Femur (tissue), 1 donor: ENCODE measurements at regions not wholly inside any gene's neighbourhood (a gene's known extent, or its start where the extent isn't known, plus 50 kb on each side); places are given as distances from the start of the nearest gene placed in this dataset.

Source experiments
- DNase-seq: peaks from one replicate; pipeline ENCODE4 v3.0.0-alpha.2; 2017

DNA sequence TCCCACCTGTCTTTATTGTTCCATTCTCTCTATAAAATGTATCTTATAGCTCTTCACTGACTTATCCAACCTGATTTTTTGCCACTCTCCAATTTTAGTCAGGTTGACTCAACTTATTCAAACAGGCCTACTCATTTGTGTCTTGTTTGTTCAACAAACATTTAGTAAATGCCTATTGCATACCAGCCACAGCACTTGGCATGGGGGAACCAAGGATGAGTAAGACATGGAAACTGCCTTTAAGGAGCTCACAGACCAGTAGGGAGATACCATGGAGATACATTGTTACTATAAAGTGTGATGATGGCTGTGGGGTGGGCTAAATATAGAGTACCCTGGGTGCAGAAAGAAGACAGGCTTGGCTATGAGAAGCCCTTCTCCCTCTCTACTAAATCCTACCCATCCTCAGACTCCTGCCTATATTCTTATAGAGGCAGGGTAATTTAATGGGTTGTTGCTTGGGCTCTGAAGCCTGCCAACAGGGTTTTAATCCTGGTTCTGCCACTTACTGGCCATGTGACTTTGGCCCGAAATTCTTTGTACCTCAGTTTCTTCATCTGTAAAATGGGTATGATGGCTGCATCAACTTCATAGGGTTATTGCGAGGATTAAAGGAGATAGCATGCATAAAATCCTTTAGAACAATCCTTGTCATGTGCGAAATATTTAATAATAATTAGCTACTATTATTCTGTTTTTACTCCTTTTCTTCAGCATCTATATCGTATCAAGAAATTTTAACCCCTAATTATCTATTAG, 348.5 kb upstream of the UMPS start:
- DNase-seq: no peak

DNA sequence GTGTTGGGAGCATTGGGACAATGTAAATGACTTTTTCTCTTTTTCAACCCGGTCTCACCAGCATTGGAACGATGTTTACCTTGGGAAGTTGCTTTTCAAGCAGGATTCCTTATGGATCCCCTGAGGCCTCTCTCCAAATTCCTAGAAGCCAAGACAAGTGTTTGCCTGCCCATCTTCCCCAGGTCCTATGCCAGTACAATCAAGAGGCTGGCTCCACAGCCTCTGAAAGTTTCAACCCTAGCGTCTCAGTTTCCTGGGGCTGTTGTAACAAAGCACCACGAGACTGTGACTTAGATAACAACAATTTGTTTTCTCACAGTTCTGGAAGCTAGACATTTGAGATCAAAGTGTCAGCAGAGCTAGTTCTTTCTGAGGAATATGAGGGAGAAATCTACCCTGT, 347.2 kb upstream of the UMPS start:
- DNase-seq: no peak

DNA sequence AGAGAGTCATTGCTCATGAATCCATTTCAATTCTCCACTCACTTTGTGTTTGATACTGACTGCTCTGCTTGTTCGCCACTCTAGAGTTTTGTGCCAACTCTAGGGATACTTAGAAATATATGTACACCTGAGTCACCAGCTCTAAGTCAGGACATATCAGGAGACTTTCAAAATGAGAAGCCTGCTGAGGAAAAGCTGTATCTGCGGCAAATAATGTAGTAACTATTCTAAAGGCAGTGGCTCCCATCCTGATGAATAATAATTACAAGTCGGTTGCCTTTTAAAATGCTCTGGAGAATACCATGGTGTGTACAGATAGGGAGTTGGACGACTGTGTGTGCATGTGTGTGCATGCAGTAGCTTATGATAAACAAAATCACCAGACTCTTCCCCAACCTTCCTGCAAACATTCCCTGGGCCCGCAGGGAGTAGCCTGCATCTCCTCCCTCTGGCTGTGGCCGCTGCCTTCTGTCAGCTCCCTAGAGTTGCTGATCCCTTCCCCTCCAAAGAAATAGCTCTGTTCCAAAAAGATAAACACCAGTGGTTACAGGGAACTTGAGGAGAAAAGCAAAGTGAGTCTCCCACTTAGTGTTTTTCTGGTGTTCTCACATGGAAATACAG, 346.3 kb upstream of the UMPS start:
- no peak for DNase-seq

DNA sequence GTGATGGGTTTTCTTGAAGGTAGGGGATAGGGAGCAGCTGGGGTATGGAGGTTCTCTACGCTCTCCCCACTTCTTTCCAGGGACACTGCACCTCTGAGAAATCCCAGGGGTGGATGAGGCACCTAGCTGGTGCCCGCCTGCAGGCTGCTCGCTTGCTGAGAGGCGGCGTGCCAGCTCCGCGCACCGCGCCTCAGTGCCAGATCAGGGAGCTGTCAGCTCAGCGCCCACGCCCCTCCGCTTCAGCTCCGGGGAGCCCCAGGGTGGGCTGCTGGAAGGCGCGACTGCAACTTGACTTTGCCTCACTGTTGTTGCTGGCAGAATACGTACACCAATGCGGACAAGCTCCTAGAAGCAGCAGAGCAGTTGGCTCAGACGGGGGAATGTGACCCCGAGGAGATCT, 345.7 kb upstream of the UMPS start:
- DNase-seq: no peak

DNA sequence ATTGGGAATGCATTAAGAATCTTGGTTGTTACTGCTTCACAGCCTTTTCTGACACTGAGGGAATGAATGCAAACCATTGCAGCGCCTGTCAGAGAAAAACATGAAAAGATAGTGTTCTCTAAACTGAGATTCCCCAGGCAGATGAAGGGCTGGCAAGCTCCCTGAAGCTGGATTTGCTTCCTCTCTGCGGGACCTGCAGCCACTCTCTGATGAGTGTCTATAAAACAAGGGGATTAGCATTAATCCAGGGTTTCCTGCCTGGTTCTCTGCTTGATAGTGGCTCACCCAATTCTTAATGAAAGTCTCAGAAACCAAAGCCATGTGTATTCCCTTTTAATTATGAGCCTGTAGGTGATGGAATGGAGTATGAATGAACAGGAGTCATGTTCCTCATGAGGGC, 344.3 kb upstream of the UMPS start:
- DNase-seq: no peak

DNA sequence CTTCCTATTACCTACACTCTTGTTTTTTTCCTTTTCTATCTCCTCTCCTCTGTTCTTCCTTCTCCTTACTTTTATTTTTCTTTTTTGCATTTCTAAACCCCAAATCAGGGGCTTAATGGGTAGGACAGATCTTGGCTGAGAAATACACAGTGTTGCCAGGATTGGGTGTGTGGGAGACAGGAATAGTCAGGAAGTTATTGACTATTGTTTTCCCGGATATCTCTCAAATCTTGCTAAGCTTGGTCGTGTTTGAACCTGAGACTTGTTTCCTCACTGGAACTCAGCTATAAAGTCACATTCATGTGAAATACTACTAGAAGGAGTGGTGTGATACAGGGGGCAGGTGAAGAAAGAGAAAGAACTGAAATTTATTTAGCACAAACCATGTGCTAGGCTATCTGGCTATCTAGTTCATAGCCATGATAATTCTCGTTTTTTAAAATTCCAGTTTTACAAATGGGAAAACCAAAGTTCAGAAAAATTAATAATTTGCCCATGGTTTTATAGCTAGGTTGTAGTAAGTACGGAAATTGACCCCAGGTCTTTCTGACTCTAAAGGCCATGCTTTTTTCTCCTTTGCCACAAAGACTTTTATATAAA, 343.2 kb upstream of the UMPS start:
- no peak for DNase-seq

DNA sequence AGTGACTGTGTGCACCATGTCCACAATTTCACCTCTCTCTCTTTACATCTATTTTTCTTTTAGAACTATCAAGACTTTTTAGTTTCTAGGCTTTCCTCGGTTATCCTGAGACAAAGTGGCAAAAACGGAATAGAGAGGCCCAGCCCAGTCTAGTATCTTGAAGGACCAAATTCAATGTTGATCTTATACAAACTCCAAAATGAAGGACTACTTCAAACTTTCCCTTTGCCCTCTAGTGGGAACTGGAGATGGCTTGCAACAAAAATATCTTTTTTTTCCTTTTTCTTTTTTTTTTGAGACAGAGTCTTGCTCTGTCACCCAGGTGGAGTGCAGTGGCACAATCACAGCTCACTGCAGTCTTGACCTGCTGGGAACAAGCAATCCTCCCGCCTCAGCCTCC, 338.5 kb upstream of the UMPS start:
- no peak for DNase-seq

DNA sequence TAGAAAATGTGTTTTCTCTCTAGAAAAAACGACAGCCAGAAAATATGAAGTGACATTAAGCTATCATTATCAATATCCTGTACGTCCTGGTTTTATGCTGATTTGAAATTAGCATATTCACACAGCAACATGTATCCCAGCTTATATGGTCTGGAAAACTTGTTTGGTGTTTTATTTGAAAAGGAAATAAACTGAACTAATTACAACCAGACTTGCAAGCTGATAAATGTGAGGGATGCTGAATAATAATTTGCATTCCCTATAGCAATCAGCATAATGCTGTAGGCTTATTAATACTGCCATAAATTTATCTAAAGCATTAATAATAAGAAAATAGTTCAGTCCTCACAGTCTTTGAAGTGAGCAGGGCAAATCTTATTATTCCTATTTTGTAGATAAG, 336.9 kb upstream of the UMPS start:
- no peak for DNase-seq

DNA sequence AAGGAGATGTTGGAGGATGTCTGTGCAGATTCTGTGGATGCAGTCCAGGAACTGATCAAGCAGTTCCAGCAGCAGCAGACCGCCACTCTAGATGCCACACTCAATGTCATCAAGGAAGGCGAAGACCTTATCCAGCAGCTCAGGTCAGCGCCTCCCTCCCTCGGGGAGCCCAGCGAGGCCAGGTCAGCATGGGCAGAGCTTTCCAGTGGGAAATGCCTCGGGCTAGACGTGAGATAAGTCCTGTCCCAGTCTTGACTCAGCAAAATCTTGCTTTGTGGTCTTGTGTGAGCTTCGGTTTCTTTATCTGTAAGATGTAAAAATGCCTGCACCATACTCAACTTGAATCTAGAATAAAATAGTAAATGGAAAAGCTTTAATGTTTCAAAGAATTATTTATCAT, 335.1 kb upstream of the UMPS start:
- no peak for DNase-seq

DNA sequence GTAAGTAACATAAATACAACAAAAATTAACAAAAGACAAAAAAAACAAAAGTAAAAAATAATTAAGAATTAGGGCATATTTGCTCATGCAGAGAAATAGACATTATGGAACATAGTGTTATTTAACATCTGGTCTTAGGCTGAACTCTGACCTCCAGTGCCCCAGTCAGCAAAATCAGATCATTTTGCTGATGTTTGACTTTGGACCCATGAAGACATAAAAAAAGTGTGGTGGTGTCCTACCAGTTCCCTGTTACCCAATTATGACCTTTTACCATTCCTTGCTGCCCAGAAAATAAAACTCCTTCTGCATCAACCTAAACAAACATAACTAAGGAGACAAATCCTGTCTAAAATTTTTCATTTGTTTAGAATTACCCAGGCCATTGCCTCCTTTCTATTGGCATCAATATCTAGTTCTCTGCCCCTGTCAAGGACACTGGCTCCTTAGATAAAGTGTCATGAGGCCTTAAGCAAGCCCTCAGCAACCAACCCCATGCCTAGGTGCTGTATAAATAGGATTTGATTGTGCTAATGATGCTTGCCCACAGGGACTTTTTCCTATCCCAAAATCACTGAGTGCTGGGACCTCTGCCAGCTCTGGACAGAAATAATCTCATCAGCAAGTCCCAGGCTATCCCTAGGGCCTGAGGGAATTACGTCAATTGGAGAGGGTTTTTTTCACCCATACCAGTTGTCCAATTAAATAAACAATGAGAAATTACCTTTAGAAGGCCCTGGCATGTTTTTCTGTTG, 334.5 kb upstream of the UMPS start:
- no peak for DNase-seq

DNA sequence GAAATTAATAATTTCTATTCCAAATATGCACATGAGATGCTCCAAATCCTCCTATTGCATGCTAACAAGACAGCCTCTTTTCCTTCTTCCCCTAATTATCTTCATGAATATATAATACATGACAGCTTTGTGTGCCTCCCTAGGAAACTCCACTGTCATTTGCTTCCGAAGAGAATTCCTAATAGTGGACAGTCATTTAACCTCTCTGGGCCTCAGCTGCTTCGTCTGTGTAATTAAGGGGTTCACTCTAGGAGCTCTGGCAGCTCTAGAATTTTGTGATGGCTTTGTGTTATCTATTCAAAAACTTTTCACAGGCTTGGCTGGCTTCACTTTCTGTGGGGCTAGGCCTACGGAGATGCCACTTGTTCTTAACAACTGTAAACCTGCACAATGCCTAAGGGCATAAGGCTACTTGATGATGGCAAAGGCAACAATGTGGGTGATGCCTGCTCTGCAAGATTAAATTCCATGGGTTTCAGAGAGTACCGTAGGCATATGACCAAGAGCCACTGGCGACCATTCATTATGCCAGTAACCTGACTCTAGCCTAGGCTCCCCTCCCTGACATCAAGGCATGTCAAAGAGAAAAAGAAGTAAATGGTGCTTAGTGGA, 333.8 kb upstream of the UMPS start:
- no peak for DNase-seq

DNA sequence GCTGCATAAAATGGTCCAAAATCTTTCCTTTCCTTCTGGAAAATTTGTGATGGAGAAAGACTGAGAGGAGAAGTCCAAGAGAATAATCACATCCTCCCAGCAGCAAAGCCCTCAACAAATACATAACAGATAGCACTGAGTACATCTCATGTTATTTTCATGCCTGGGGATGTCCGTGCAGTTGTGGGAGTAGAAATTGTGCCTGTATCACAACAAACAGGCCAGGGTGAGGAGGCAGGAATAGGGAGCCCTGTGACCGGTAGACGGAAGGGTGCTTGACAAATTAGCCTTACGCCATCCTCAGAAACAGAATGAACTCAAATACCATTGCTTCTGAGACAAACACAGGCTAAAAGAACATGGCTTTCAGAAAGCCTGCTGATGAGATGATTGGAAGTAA, 333.2 kb upstream of the UMPS start:
- DNase-seq: no peak

DNA sequence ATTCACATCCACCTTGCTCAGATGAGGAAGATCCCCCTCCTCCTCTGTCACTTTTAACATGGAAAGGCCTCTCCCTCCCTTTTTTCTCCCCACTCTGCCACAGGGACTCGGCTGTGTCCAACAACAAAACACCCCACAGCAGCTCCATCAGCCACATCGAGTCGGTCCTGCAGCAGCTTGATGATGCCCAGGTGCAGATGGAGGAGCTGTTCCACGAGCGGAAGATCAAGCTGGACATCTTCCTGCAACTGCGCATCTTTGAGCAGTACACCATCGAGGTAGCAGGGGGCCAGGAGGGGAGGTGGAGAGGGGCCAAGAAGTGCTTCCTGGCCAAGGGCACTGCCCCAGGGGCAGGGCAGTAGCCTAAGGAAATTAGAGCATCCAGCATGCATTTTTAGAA, 331.7 kb upstream of the UMPS start:
- DNase-seq: no peak

DNA sequence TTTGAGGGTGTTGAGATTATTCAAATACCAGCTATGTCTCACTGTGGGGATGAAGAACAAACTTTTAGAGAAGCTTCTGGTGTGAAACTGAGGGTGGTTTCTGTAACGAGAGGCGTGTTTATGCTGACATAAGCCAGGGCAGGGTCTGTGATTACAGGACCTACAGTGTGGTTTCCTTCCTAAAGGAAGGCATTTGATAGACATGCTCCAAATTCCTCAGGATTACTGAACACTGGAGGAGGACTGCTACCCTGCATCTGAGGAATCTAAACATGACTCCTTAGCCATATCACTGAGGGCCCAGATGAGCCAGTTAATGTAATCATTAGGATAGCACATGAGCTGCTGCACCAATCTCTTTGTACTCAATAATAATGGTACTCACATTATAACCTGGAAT, 328.4 kb upstream of the UMPS start:
- DNase-seq: no peak

DNA sequence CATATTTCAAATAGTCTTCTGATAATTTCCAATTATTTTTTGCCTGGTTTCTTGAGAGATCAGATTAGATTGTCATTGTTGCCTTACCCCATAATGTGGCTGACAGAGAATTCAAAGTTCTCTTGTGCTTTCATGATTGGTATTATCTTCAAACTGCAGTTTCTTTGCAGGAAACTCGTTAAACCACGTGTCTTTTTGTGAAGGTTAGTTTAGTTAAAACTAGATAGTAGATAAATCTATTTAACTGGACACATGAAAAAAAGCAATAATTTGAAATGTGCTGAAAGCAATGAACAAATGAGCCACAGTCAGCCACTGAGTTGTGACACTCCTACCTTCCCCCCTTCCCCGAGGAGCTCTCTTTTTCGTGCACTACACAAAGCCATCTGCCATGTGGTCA, 327.5 kb upstream of the UMPS start:
- no peak for DNase-seq

DNA sequence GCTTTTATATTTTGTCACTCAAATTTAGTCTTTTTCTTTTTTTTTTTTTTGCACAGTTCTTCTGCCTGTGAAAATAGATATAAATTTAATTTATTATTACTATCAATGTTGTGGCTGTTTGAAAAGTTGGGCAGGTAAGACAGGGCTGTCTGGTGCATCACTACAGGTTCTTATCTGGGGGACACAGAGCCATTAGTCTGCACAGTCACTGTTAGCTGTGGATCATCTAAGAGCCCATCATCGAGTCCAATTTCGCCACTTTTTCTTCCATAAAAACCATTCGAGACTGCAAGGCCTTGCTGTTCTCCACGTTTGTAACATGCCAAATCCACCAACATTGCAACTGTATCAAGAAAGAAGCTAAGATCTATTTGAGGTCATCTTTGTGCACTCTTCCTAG, 325.6 kb upstream of the UMPS start:
- no peak for DNase-seq

DNA sequence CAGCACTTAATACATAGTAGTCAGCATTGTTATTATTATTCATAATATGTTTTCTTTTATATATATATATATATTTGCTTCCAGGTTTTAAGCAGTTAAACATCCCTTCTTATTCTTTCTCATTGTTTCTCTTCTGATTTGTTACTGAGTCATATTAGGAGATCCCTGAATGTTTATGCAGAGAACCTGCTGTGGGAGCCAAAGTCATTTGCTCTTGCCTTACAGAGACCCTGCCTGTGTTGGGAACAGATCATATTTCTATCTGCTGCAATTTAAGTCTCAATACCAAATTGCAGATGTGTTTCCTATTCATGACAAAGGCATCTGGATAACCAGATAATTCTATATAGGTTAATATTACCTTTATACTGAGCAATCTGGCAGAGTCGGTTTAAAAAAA, 323.0 kb upstream of the UMPS start:
- DNase-seq: no peak

DNA sequence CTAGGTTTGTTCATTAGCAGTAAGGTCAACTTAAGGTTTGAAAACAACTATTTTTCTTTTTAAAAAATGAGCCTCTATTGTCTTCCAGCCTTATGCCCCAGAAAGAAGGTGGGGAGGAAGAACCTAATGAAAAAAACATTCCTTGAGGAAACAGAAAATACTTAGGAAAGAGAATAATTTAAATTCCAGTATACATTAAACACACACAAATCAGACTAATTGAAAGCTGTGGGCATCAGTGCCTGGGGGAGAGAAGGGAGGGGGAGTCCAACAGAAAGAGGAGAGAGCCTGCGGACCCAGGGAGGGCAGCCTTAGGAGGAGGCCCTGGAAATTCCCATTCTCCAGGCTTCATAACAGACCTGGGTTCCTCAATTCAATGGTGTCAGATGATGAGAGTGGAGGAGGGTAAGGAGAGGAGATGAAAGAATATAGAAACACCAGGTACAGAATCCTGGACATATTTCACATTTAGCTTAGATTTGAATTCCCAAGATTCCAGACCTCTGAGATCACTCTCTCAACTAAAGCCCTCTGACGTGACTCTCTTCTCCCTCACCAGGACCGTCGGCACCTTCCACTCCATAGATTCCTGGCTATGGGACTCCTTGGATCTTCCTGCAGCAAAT, 320.5 kb upstream of the UMPS start:
- no peak for DNase-seq

DNA sequence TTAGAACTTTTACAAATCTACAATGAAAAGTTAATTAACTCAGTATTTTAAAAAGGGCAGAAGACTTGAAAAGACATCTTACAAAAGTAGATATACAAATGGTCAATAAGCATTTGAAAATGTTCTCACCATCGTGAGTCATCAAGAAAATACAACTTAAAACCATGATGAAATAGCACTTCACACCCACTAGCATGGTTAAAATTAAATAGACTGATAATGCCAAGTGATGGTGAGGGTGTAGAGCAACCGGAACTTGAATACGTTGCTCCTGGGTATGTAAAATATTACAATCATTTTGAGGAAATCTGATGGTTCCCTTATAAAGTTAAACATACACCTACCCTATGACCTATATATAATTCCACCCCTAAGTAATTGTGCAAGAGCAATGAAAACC, 319.8 kb upstream of the UMPS start:
- DNase-seq: no peak

DNA sequence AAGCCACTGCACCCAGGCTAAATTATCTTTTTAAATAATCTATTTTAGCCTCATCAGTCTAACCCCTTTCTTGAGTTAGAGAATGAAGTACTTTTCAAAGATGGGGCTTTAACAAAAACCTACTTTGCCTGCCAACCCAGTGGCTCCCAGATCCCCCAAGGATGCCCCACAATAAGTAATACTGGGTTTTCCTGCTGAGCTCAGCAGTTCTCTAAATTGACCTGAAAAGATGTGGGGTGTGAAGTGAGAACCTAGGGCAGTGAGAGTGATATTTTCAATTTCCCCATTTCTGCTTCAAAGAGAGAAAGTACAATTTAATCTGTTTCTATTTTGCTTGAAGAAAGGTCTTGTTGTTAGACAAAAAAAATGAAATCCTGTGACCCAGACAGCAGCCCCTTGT, 318.5 kb upstream of the UMPS start:
- no peak for DNase-seq

DNA sequence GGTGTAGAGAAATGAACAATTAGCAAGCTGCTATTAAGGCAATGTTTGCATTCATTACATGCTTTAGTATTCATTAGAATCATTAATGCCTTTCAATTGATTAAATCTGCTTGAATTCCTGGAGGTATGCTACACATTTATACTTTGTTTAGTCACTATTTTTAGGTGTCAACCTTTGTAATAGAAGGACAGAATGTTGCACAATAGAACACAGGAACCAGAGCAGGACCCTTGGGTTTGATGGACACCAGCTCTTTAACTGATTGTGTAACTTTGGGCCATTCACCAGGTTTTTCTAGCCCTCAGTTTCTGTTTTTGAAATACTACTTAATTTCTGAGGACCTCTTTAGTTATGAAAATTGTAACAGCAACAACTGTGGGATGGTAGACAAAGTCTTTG, 317.6 kb upstream of the UMPS start:
- DNase-seq: no peak

DNA sequence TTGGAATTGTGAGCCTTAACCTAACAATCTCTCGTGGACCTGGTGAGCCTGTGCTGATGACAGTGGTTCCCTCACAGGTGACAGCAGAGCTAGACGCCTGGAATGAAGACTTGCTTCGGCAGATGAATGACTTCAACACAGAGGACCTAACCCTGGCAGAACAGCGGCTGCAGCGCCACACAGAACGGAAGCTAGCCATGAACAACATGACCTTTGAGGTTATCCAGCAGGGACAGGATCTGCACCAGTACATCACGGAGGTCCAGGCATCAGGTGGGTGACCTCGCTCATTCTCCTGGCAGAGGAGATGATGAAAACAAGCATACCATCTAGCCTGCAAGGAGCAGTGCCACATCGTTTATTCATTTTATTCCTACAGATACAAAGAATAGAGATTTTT, 316.9 kb upstream of the UMPS start:
- DNase-seq: no peak

DNA sequence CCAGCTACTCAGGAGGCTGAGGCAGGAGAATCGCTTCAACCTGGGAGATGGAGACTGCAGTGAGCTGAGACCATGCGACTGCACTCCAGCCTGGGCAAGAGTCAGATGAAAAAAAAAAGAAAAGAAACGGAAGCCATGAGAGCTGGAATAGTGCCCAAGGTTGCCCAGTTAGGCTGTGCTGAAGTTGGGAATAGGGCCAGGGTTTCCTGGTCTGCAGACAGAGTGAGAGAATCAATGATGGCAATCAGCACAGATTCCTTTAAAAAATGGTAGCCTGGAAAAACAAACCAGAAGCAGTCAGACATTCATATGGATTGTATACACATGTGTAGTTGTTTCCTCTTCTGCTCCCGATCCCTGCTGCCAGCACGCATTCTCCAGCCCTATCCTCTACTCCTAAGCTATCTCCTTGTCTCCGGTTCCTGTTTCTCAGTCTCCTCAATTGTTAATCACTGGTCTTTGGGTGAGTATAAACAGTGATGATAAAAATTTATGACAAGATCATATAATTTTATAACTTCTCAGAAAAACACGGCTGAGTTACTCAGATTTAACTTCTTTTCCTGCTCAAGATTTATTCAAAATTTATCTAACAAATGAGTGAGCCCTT, 316.2 kb upstream of the UMPS start:
- DNase-seq: no peak
